NCI-H146 treated with DMSO at 0.1 percent for 48 hours (cell line): ENCODE measurements at regions not wholly inside any gene's neighbourhood (a gene's known extent, or its start where the extent isn't known, plus 50 kb on each side); places are given as distances from the start of the nearest gene placed in this dataset.

Source experiments
- DNase-seq: peaks from one replicate; lab custom pipeline; 2025; ENCODE audit not compliant: unreplicated experiment; lab: John Stamatoyannopoulos, UW

GRCh38 chr7:148950806-148951205 lies 66.7 kb upstream of the EZH2 start:
- no peak for DNase-seq

DNA sequence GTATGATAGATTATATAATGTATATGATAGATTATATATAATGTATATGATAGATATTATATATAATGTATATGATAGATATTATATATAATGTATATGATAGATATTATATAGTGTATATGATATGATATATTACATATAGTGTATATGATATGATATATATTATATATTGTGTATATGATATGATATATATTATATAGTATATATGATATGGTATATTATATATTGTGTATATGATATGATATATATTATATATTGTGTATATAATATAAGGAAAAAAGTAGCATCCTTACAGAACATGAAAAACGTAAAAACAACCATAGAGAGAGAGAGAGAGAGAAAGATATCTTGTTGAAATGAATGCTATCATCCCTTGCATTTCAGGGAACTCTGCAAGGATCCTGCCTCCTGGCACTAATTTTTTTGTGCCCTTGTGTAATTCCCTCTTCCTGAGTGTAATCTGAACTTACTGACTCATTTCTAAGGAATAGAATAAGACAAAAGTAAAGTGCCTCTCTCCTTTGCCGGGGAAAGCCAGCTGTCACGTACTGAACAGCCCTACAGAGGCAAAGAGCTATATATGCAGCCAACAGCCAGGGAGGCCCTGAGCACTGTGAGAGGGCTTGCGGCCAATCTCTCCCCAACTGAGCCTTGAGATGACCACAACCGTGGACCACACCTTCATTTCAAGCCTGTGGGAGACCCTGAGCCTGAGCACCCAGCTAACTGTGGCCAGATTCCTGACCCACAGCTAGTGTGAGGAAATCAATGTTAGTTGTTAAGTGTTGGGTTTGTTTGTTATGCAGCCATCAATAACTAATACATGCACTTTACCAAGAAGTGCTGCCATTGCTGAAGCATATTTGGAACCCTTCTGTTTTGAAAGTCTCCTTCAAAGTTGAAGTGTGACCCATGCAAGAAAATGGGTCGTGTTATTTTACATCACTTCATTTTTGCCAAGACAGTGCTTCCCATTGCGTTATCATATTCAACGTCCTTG lies 61.1 kb upstream of the EZH2 start:
- no peak for DNase-seq

GRCh38 chr7:148941598-148942275 lies 57.6 kb upstream of the EZH2 start:
- peak; percentile 52 for DNase-seq

- DNase-seq: peak; percentile 65
Observed at GRCh38 chr7:148940702-148941597, 56.9 kb upstream of the EZH2 start.

- DNase-seq: no peak
Observed at GRCh38 chr7:148939128-148939755, 55.2 kb upstream of the EZH2 start.

DNA sequence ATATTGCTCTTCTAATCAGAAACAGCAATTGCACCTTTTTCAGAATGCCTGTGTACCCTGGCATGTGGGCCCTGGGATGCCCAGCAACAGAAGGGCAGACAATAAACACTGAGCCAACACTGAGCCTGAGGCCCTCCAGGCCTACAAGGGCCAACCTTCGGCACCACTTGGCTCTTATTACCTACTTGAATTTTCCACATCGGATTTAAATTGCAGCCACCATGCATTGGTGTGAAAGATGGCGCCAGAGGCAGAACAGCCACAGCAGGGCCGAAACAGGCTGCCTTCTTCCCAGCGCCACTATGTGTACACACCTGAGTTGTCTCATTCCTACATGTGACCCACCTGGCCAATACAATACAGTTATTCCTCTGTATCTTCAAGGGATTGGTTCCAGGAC lies 51.4 kb upstream of the EZH2 start:
- DNase-seq: no peak
